ENCODE measurements at regions not wholly inside any gene's neighbourhood (a gene's known extent, or its start where the extent isn't known, plus 50 kb on each side); places are given as distances from the start of the nearest gene placed in this dataset.

DNA sequence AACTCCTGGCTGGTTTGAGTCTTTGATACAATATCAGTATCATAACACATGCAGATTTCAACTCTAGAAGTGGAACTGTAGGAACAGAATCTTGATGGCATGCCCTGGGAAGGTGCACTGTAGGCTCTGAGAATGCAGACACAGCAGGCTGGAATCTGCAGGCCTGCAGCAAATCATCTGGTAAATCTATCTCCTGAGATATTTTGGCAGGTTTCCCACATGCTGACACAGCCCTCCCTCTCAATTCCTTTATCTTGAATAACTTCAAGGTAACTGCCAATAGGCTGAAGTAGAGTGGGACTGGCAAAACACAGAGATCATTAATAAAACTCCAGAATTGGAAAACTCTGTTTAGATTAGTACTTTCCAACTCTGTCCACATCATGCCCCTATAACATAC, 177.8 kb upstream of the PCSK5 start:
- Mint-ChIP-seq H3K36me3 (ENCODE audit: insufficient read depth) (no peaks in the 10 kb centered on the region), H3K9me3 (no peaks in the 10 kb centered on the region), H3K4me1 (ENCODE audit: low read depth) (no peaks in the 10 kb centered on the region), H3K27me3 (ENCODE audit: low read depth) (no peaks in the 10 kb centered on the region), H3K4me3 (no peak overlapping the region)
- ATAC-seq (no peak), DNase-seq (no peak)

DNA sequence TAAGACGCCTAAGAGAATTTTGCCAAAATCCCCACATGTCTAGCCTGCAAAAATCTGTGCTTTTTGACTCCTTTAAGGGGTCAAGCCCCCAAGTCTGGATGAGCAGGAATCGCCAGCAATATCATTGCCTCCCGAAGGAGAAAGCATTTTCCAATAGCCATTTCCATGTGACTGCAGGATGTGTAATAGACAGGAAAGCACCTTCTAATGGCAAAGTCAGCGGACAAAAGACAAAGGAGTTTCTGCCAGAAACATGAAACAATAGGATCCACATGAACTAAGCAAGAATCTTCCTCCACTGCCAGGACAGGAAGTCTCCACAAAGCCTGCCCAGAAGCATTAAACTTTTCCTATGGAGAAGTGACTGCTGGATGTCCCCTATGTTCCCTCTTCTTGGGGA, 177.1 kb upstream of the PCSK5 start:
- no peak for ATAC-seq
- no peaks in the 10 kb centered on the region for H3K9me3 Mint-ChIP-seq
- no peak overlapping the region for H3K4me3 Mint-ChIP-seq
- no peak for DNase-seq
- no peaks in the 10 kb centered on the region for H3K4me1 Mint-ChIP-seq (ENCODE audit: low read depth)
- no peaks in the 10 kb centered on the region for H3K36me3 Mint-ChIP-seq (ENCODE audit: insufficient read depth)
- H3K27me3 Mint-ChIP-seq (ENCODE audit: low read depth), result no peaks in the 10 kb centered on the region

DNA sequence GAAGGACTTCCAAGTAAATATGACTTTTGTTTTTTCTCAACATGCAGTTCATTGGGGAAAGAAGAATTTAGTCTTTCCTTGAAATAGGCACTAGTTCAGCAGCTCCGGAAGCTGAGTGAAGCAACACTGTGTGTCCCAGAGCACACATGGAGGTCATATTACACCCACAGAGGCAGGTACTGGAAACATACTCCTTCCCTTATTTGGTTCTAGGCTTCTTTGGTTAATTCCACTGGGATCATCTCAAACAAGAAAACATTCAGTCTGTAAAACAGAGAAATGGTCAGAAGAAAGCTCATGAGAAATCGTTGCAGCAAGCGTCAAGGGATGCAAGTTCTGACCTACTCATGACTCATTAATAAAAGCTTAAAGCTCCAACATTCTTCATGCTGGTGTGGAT, 175.1 kb upstream of the PCSK5 start:
- ATAC-seq (no peak), DNase-seq (no peak)
- Mint-ChIP-seq H3K36me3 (ENCODE audit: insufficient read depth) (no peaks in the 10 kb centered on the region), H3K4me3 (no peak overlapping the region), H3K9me3 (no peaks in the 10 kb centered on the region), H3K27me3 (ENCODE audit: low read depth) (no peaks in the 10 kb centered on the region), H3K4me1 (ENCODE audit: low read depth) (no peaks in the 10 kb centered on the region)

DNA sequence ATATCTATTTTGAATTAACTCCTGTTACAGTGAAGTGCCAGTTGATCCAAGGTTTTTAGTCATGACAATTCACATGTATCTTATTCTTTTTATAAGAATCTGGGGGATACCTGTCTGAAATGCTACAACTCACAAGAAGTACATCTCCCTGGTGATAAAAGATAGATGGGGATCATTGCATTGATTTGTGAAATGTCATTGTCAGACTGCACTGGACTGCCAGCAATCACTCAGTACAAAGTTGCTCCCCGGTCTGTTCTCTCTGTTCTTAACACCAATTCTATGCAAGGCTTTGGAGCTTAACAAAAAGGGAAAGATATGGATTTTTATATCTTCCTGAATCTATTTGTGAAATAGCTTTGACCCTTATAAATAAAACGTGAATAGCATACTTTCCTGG, 171.8 kb upstream of the PCSK5 start:
- ATAC-seq (no peak), DNase-seq (no peak)
- Mint-ChIP-seq H3K4me3 (no peak overlapping the region), H3K36me3 (ENCODE audit: insufficient read depth) (no peaks in the 10 kb centered on the region), H3K4me1 (ENCODE audit: low read depth) (no peaks in the 10 kb centered on the region), H3K9me3 (no peaks in the 10 kb centered on the region), H3K27me3 (ENCODE audit: low read depth) (peaks cover 2% of the 10 kb centered on the region)

DNA sequence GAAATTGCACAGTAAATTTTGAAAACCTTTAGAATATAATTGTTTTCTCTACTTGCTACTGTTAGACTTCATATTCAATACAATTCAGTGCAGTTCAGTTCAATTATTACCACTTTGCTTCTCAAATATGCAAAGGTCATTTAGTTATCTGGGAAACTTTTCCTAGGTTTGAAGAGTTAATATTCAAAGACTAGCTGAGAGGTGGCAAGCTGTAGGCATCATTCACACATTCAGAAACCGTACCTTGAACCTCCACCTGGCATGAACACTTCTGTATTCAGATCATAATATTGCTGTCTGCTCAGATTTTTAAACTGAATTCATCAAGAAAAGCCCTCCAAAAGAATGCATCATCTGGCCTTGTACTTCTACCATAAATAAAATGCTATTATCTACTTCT, 162.1 kb upstream of the PCSK5 start:
- Mint-ChIP-seq H3K27me3 (ENCODE audit: low read depth) (peaks cover 7% of the 10 kb centered on the region), H3K9me3 (peaks cover 3% of the 10 kb centered on the region), H3K36me3 (ENCODE audit: insufficient read depth) (no peaks in the 10 kb centered on the region), H3K4me3 (no peak overlapping the region), H3K4me1 (ENCODE audit: low read depth) (no peaks in the 10 kb centered on the region)
- DNase-seq (no peak), ATAC-seq (no peak)

DNA sequence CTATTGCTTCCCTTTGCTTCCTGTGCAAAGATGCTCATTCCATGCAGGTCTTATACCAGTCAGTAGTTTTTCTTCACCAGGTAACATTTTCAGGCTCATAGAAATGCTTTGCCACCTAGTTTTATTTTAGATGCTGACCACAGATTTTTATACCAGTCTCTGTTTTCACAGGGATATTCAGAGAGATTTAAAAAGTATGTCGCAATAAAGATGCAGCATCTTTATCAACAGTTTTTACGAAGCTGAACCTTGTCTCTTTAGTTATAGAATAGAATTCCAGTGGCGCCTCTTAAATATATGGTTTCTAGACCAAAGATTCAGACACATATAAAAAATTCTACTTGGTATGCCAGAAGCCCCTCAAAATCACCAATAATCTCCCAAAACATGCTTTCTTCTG, 155.7 kb upstream of the PCSK5 start:
- no peak for ATAC-seq
- no peak overlapping the region for H3K4me3 Mint-ChIP-seq
- H3K27me3 Mint-ChIP-seq (ENCODE audit: low read depth), result peaks cover 3% of the 10 kb centered on the region
- peaks cover 3% of the 10 kb centered on the region for H3K9me3 Mint-ChIP-seq
- H3K4me1 Mint-ChIP-seq (ENCODE audit: low read depth), result no peaks in the 10 kb centered on the region
- DNase-seq, result no peak
- no peaks in the 10 kb centered on the region for H3K36me3 Mint-ChIP-seq (ENCODE audit: insufficient read depth)

DNA sequence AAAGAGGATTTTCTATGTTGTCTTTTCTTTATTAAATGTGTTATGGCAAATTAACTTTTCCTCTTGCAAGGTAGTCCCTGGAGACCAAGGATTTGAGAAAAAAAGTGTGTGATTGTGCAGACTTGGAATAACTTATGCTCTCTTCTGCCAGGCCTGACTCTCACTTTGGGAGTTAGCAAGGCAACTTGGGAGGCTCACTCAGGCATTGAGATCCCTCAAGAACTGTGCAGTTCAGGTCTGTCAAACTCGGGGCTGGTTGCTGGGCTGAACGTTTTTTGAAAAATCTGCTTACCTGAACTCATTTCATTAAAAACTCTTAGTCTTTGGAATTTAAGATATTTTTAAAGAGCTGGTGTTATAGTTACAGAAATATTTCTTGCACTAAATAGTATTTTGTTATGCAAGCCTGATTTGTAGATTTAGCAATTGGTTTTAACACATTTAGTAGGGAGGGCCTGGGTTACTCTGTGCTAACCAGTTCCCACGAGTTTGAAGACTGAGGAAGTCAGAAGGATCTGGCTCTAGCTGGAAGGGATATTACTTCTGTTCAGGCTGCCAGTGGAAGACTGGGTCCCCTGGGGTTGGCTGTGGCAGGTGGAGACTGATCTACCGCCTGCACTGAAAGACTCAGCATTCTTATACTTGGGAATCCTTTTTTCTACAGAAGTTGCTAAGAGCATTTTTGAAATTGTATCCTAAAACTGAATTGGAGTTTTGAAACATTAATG, 150.4 kb upstream of the PCSK5 start:
- Mint-ChIP-seq H3K36me3 (ENCODE audit: insufficient read depth) (no peaks in the 10 kb centered on the region), H3K4me1 (ENCODE audit: low read depth) (no peaks in the 10 kb centered on the region), H3K9me3 (no peaks in the 10 kb centered on the region), H3K4me3 (no peak overlapping the region), H3K27me3 (ENCODE audit: low read depth) (peaks cover 4% of the 10 kb centered on the region)
- DNase-seq, result no peak
- no peak for ATAC-seq

DNA sequence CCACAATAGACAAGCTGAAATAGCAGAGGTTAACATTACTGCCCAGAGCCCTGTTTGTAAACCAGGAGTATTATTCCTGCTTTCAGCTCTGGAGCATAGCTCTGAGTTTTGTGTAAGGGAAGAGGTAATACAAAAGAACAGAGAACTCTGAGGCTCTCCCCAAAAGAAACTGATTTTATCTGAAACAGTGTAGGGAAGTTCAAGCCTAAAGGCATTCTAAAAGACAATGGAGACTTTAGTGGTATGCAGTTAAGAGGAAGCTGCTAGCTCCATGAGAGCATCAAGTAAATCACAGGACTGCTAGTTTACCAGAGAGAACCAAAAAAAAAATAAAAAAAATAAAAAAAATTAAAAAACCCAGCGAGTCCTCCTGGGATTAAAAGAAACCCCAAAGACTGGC, 146.6 kb upstream of the PCSK5 start:
- no peak overlapping the region for H3K4me3 Mint-ChIP-seq
- no peaks in the 10 kb centered on the region for H3K4me1 Mint-ChIP-seq (ENCODE audit: low read depth)
- H3K9me3 Mint-ChIP-seq, result no peaks in the 10 kb centered on the region

DNA sequence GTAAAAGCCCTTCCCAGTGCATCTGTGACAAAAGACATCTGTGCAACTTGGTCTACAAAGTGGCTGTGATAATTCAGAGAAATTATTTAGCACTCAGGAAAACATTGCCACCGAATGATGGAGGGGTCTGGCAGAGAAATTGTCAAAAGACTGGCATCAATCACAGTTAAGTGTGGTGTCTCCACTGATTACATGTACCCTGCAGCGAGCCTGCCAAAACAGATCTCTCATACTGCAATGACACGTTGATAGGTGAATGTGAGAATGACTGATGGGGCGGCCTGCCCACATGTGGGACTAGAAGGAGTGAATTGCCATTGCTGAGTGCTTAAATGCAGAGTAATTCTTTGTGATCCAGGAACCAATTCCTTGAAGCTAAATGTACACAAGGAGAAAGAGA, 136.4 kb upstream of the PCSK5 start:
- ATAC-seq, result no peak
- Mint-ChIP-seq H3K4me1 (ENCODE audit: low read depth) (no peaks in the 10 kb centered on the region), H3K9me3 (no peaks in the 10 kb centered on the region), H3K27me3 (ENCODE audit: low read depth) (no peaks in the 10 kb centered on the region), H3K4me3 (no peak overlapping the region), H3K36me3 (ENCODE audit: insufficient read depth) (no peaks in the 10 kb centered on the region)
- DNase-seq, result no peak

More for the DNA sequence above, 146.6 kb upstream of the PCSK5 start:
- DNase-seq (no peak), ATAC-seq (no peak)
- Mint-ChIP-seq H3K27me3 (ENCODE audit: low read depth) (peaks cover 4% of the 10 kb centered on the region), H3K36me3 (ENCODE audit: insufficient read depth) (no peaks in the 10 kb centered on the region)

DNA sequence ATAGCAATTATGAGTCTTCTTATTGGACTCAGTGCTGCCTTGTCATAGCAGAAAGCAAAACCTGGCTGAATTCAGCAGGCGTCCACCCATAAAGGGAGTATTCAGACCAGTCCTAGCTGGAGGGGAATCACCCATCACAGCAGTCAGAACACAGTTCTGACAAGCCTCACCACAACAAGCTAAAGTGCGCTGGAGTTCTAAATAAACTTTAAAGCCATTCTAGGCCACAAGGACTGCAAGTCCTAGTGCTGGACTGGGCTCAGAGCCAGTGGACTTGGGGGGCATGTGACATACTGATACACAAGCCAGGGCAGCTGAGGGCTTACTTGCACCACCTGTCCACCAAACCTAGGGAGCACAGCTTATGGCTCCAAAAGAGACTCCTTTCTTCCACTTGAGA, 115.3 kb upstream of the PCSK5 start:
- H3K9me3 Mint-ChIP-seq, result peaks cover 10% of the 10 kb centered on the region
- ATAC-seq (no peak), DNase-seq (no peak)
- no peaks in the 10 kb centered on the region for H3K4me1 Mint-ChIP-seq (ENCODE audit: low read depth)
- no peaks in the 10 kb centered on the region for H3K36me3 Mint-ChIP-seq (ENCODE audit: insufficient read depth)
- no peaks in the 10 kb centered on the region for H3K27me3 Mint-ChIP-seq (ENCODE audit: low read depth)
- H3K4me3 Mint-ChIP-seq, result no peak overlapping the region

DNA sequence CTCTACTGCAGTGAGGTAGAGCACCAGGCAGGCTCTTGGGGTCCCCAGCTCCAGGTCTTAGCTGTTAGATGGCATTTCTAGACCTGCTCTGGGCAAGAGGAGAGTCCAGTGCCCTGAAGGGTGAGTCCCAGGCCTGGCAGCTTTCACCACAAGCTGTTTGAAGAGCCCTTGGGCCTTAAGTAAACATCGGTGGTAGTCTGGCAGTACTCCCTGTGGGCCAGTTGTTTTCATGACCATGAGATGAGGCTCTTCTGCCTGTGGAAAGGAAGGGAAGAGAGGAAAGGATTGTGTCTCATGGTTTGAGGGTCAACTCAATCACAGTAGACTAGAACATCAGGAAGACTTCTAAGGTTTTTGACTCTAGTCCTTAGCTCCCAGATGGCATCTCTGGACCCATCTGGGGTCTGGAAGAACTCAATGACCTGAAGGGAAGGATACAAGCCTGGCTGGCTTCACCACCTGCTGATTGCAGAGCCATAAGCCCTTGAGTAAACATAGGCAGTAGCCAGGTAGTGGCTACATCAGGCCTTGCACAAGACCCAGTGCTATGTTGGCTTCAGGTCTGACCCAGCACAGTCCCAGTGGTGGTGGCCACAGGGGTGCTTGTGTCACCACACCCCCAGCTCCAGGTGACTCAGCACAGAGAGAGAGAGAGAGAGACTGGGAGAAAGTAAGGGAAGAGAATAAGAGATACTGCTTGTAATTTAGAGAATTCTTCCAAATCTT, 114.3 kb upstream of the PCSK5 start:
- no peaks in the 10 kb centered on the region for H3K27me3 Mint-ChIP-seq (ENCODE audit: low read depth)
- no peak for DNase-seq
- no peaks in the 10 kb centered on the region for H3K4me1 Mint-ChIP-seq (ENCODE audit: low read depth)
- no peak for ATAC-seq
- no peaks in the 10 kb centered on the region for H3K36me3 Mint-ChIP-seq (ENCODE audit: insufficient read depth)
- no peak overlapping the region for H3K4me3 Mint-ChIP-seq
- peaks cover 6% of the 10 kb centered on the region for H3K9me3 Mint-ChIP-seq

DNA sequence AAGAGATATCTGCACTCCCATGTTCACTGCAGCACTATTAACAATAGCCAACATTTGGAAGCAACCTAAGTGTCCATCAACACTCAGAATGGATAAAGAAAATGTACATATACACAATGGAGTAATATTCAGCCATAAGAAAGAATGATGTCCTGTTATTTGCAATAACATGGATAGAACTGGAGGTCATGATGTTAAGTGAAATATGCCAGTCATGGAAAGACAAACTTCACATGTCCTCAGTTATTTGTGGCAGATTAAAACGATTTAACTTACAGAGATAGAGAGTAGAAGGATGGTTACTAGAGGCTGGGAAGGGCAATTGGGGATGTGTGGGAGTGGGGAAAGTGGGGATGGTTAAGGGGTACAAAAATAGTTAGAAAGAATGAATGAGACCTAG, 110.3 kb upstream of the PCSK5 start:
- Mint-ChIP-seq H3K27me3 (ENCODE audit: low read depth) (no peaks in the 10 kb centered on the region), H3K4me3 (no peak overlapping the region), H3K36me3 (ENCODE audit: insufficient read depth) (no peaks in the 10 kb centered on the region), H3K9me3 (peaks cover 6% of the 10 kb centered on the region), H3K4me1 (ENCODE audit: low read depth) (no peaks in the 10 kb centered on the region)
- DNase-seq (no peak), ATAC-seq (no peak)

DNA sequence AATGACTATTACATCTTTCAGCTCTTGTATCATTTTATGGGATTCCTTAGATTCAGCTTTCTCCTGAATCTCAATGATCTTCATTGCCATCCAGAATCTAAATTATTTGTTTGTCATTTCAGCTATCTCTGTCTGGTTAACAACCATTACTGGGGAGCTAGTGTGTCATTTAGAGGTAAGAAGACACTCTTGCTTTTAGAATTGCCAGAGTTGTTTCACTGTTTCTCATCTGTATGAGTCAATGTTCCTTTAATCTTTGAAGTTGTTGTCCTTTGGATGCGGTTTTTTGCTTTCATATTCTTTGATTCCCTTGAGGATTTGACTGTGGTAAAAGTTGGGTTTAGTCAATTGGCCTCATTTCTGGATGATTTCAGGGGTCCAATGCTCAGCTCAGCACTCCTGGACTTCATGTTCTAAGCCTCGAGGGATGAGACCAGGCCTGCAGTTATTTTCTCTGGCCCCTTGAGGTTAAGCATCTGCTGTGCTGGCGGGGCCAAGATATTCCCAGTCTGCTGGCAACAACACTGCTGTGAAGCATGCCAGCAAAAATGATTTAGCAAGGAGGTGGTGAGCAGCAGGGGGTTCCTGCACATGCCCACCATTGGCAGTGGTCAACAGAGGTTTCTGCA, 102.4 kb upstream of the PCSK5 start:
- Mint-ChIP-seq H3K36me3 (ENCODE audit: insufficient read depth) (no peaks in the 10 kb centered on the region), H3K27me3 (ENCODE audit: low read depth) (peaks cover 2% of the 10 kb centered on the region), H3K9me3 (peaks cover 7% of the 10 kb centered on the region), H3K4me3 (no peak overlapping the region), H3K4me1 (ENCODE audit: low read depth) (peaks cover 2% of the 10 kb centered on the region)
- ATAC-seq (no peak), DNase-seq (no peak)

DNA sequence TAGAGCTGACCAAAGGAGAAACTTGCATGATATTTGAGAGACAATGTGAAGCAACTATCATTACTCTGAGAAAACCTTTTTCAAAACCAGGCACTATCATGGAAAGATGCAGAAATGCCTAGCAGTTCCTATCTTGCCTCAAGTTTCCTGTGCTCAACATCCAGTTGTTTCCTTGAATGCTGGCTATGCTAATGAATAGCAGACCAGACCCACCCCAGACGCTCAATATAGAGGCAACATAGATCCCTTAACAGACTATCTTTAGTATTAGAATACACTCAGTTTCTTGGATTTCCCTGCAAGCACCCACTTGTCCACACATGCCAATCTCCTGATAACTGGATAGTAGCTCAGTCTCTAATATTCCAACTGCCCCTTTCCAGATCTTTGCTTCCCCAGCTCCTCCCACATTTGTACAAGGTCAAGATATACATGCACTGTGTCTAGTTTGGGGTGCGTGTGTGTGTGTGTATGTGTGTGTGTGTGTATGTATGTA, 93.3 kb upstream of the PCSK5 start:
- no peak overlapping the region for H3K4me3 Mint-ChIP-seq
- DNase-seq (no peak), ATAC-seq (no peak)
- H3K36me3 Mint-ChIP-seq (ENCODE audit: insufficient read depth), result no peaks in the 10 kb centered on the region
- no peaks in the 10 kb centered on the region for H3K9me3 Mint-ChIP-seq
- H3K4me1 Mint-ChIP-seq (ENCODE audit: low read depth), result no peaks in the 10 kb centered on the region
- H3K27me3 Mint-ChIP-seq (ENCODE audit: low read depth), result peaks cover 10% of the 10 kb centered on the region

DNA sequence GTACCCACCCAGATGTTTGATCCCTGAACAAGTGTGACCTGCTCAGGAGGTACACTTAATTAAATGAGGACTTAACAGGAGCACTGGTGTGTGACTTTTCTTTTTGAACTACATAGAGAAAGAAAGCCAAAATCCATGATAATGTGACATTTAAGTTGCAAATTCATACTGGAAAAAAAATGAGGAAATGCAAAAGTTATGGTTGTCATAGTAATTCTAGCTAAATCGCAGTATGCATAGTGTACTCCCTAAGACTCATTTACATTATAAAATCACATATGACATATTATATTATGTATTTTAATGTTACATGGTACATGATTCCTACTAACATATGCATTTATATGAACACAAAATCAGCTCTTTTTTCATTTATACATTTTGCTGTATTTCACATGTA, 92.0 kb upstream of the PCSK5 start:
- H3K36me3 Mint-ChIP-seq (ENCODE audit: insufficient read depth), result no peaks in the 10 kb centered on the region
- no peaks in the 10 kb centered on the region for H3K4me1 Mint-ChIP-seq (ENCODE audit: low read depth)
- H3K4me3 Mint-ChIP-seq, result no peak overlapping the region
- DNase-seq (no peak), ATAC-seq (no peak)
- H3K9me3 Mint-ChIP-seq, result no peaks in the 10 kb centered on the region
- H3K27me3 Mint-ChIP-seq (ENCODE audit: low read depth), result peaks cover 10% of the 10 kb centered on the region

Measured in activated T-cell treated with anti-CD3 and anti-CD28 coated beads, Interleukin-2, amount 50 U/mL, for 4 hours (primary cell).